Effector memory CD4-positive, alpha-beta T cell (primary cell): ENCODE measurements at regions not wholly inside any gene's neighbourhood (a gene's known extent, or its start where the extent isn't known, plus 50 kb on each side); places are given as distances from the start of the nearest gene placed in this dataset.

Experiments
- DNase-seq, 3 donors: peaks; one replicate each; pipeline ENCODE4 v3.0.0-alpha.2; 2020
- H3K27ac ChIP-seq: 2 replicates; pipeline ENCODE4 v1.7.0; 2013; ENCODE audit warnings: mild to moderate bottlenecking, low read length, moderate library complexity; ENCODE audit not compliant: insufficient read depth, poor library complexity, severe bottlenecking
- H3K27me3 ChIP-seq: replicated peaks from 2 replicates; pipeline ENCODE4 v1.7.0; 2013; ENCODE audit warnings: mild to moderate bottlenecking, low read length; ENCODE audit not compliant: insufficient read depth, control insufficient read depth, poor library complexity, severe bottlenecking
- H3K36me3 ChIP-seq: 2 replicates; pipeline ENCODE4 v1.7.0; 2013; ENCODE audit warnings: mild to moderate bottlenecking, low read length, moderate library complexity; ENCODE audit not compliant: control insufficient read depth, insufficient read depth
- H3K4me1 ChIP-seq: 2 replicates; pipeline ENCODE4 v1.7.0; 2013; ENCODE audit warnings: low read length, mild to moderate bottlenecking; ENCODE audit not compliant: control insufficient read depth, insufficient read depth, poor library complexity, severe bottlenecking
- H3K4me3 ChIP-seq: 2 replicates; pipeline ENCODE4 v1.7.0; 2013; ENCODE audit warnings: low read length, low read depth, mild to moderate bottlenecking; ENCODE audit not compliant: insufficient read depth, poor library complexity, severe bottlenecking
- H3K9me3 ChIP-seq: 2 replicates; pipeline ENCODE4 v1.7.0; 2013; ENCODE audit warnings: mild to moderate bottlenecking, low read length, moderate library complexity; ENCODE audit not compliant: control insufficient read depth

- H3K27ac ChIP-seq: no peak overlapping the region
- no peaks in the 10 kb centered on the region for H3K9me3 ChIP-seq
- no peaks in the 10 kb centered on the region for H3K36me3 ChIP-seq
- no peak overlapping the region for H3K4me3 ChIP-seq
- DNase-seq: no peak
- H3K4me1 ChIP-seq: no peaks in the 10 kb centered on the region
- H3K27me3 ChIP-seq: no peaks in the 10 kb centered on the region
These were observed 65.2 kb upstream of the GLIS3 start for GRCh38 chr9:4365055-4365454.

GRCh38 chr9:4362281-4362680 is 62.4 kb upstream of the GLIS3 start:
- Histone ChIP-seq H3K9me3 (no peaks in the 10 kb centered on the region), H3K4me1 (no peaks in the 10 kb centered on the region), H3K27ac (no peak overlapping the region), H3K27me3 (no peaks in the 10 kb centered on the region), H3K4me3 (no peak overlapping the region), H3K36me3 (no peaks in the 10 kb centered on the region)
- no peak for DNase-seq

- DNase-seq: no peak
- Histone ChIP-seq H3K36me3 (no peaks in the 10 kb centered on the region), H3K4me3 (no peak overlapping the region), H3K27me3 (no peaks in the 10 kb centered on the region), H3K9me3 (no peaks in the 10 kb centered on the region), H3K4me1 (no peaks in the 10 kb centered on the region), H3K27ac (no peak overlapping the region)
These were observed 59.1 kb upstream of the GLIS3 start for GRCh38 chr9:4359016-4359415.

GRCh38 chr9:4357929-4358328 is 58.1 kb upstream of the GLIS3 start:
- H3K4me3 ChIP-seq: no peak overlapping the region
- no peaks in the 10 kb centered on the region for H3K4me1 ChIP-seq
- H3K9me3 ChIP-seq: no peaks in the 10 kb centered on the region
- no peak overlapping the region for H3K27ac ChIP-seq
- DNase-seq: no peak
- H3K27me3 ChIP-seq: no peaks in the 10 kb centered on the region
- H3K36me3 ChIP-seq: no peaks in the 10 kb centered on the region

GRCh38 chr9:4356306-4356705 is 56.4 kb upstream of the GLIS3 start:
- H3K4me3 ChIP-seq: no peak overlapping the region
- no peaks in the 10 kb centered on the region for H3K9me3 ChIP-seq
- H3K36me3 ChIP-seq: no peaks in the 10 kb centered on the region
- H3K27ac ChIP-seq: no peak overlapping the region
- no peaks in the 10 kb centered on the region for H3K27me3 ChIP-seq
- no peak for DNase-seq
- no peaks in the 10 kb centered on the region for H3K4me1 ChIP-seq

GRCh38 chr9:4353236-4353635 is 53.4 kb upstream of the GLIS3 start:
- Histone ChIP-seq H3K27me3 (no peaks in the 10 kb centered on the region), H3K36me3 (no peaks in the 10 kb centered on the region), H3K4me3 (no peak overlapping the region), H3K9me3 (no peaks in the 10 kb centered on the region), H3K27ac (no peak overlapping the region), H3K4me1 (no peaks in the 10 kb centered on the region)
- no peak for DNase-seq

- Histone ChIP-seq H3K36me3 (no peaks in the 10 kb centered on the region), H3K9me3 (no peaks in the 10 kb centered on the region), H3K27ac (no peak overlapping the region), H3K4me3 (no peak overlapping the region), H3K27me3 (no peaks in the 10 kb centered on the region), H3K4me1 (no peaks in the 10 kb centered on the region)
- no peak for DNase-seq
These were observed 50.0 kb upstream of the GLIS3 start for GRCh38 chr9:4349816-4350418.
